HepG2 (cell line): ENCODE measurements at regions not wholly inside any gene's neighbourhood (a gene's known extent, or its start where the extent isn't known, plus 50 kb on each side); places are given as distances from the start of the nearest gene placed in this dataset.

Source experiments
- ATAC-seq: fragments of 200-7000 bp; cut with Tn5 transposase; 3 replicates; pipeline ENCODE4 v1.9.1; 2020; ENCODE audit warnings: mild to moderate bottlenecking, moderate library complexity
- BruUV-seq: library from RNA; stranded (reverse); fragments of 400-500 nt; replicated peaks from 2 replicates; lab custom pipeline; 2021; lab: Mats Ljungman, UMichigan
- CTCF ChIA-PET: fragments of 300-600 bp; formaldehyde crosslinking; extraction: SDS; loops from one replicate; lab custom pipeline; 2021; ENCODE audit warnings: low total read pairs, inconsistent platforms, low intra/inter-chr PET ratio; lab: Yijun Ruan, JAX
- POLR2A ChIA-PET: fragments of 350-600 bp; sonication (Branson Sonifier 250); formaldehyde crosslinking; loops from one replicate; lab custom pipeline; 2020; ENCODE audit warnings: antibody characterized with exemption, inconsistent platforms; lab: Yijun Ruan, JAX
- DNase-seq: peaks from one replicate; pipeline ENCODE4 v3.0.0-alpha.2; 2015; ENCODE audit warnings: low spot score
- FAIRE-seq: peaks from 3 replicates; lab custom pipeline; 2011; peaks lifted over from hg19 to GRCh38; lab: Jason Lieb, UNC
- H2AFZ ChIP-seq: one replicate; pipeline ENCODE4 v1.6.1; 2011; ENCODE audit warnings: low read length, inconsistent platforms
- H3K27ac ChIP-seq: fragments of 300-600 bp; 3 replicates; pipeline ENCODE4 v1.8.0; 2011; ENCODE audit warnings: mixed run types, mild to moderate bottlenecking, mixed read lengths, low read length, inconsistent platforms; ENCODE audit not compliant: insufficient read depth; ENCODE audit errors: extremely low read length
- H3K27me3 ChIP-seq, 2 experiments: fragments of 200-600 bp in 1 of 2; 2 replicates in 1 of 2; 3 replicates in 1 of 2; pipeline versions ENCODE4 v1.6.0 to v1.8.0; 2011; ENCODE audit warnings: low read length in 2 of 2, mild to moderate bottlenecking in 2 of 2, moderate library complexity in 2 of 2, inconsistent platforms in 1 of 2; ENCODE audit not compliant: insufficient read depth in 2 of 2, control insufficient read depth in 1 of 2
- H3K36me3 ChIP-seq, 2 experiments: fragments of 200-600 bp in 1 of 2; replicated peaks in 1 of 2; 2 replicates in 1 of 2; 3 replicates in 1 of 2; pipeline versions ENCODE4 v1.5.1 to v1.8.0; 2011; ENCODE audit warnings: low read length in 2 of 2, inconsistent platforms in 1 of 2; ENCODE audit not compliant: insufficient read depth in 2 of 2, control insufficient read depth in 1 of 2
- H3K4me1 ChIP-seq: 2 replicates; pipeline ENCODE4 v1.5.1; 2012; ENCODE audit warnings: low read length, inconsistent platforms; ENCODE audit not compliant: insufficient read depth
- H3K4me2 ChIP-seq: 2 replicates; pipeline ENCODE4 v1.6.0; 2011; ENCODE audit warnings: low read depth, low read length, inconsistent platforms
- H3K4me3 ChIP-seq, 3 experiments: fragments of 200-600 bp in 1 of 3; sonication (generic), shearing (Covaris generic) in 1 of 3; replicated peaks in 1 of 3; 2 replicates each; pipeline ENCODE4 v1.5.1; 2011 to 2016; ENCODE audit warnings: low read length in 3 of 3, inconsistent platforms in 2 of 3, low read depth in 2 of 3, mild to moderate bottlenecking in 2 of 3, control low read depth in 1 of 3, mixed read lengths in 1 of 3; ENCODE audit not compliant: insufficient read depth in 1 of 3
- H3K79me2 ChIP-seq: one replicate; pipeline ENCODE4 v1.6.1; 2011; ENCODE audit warnings: low read length, inconsistent platforms; ENCODE audit not compliant: insufficient read depth
- H3K9ac ChIP-seq: 2 replicates; pipeline ENCODE4 v1.6.0; 2011; ENCODE audit warnings: mild to moderate bottlenecking, low read depth, low read length, inconsistent platforms; ENCODE audit not compliant: insufficient read depth
- H3K9me3 ChIP-seq: 2 replicates; pipeline ENCODE4 v1.5.1; 2012; ENCODE audit warnings: mild to moderate bottlenecking, low read length
- H4K20me1 ChIP-seq: 2 replicates; pipeline ENCODE4 v1.6.0; 2011; ENCODE audit warnings: inconsistent platforms, mild to moderate bottlenecking, low read length, moderate library complexity; ENCODE audit not compliant: insufficient read depth
- ADNP ChIP-seq: sonication (generic); formaldehyde crosslinking; IDR thresholded peaks from 2 replicates; pipeline ENCODE4 v1.4.0; 2020; ENCODE audit warnings: missing genetic modification reagents
- ASH2L ChIP-seq: fragments of 300-600, 200-600 bp; sonication (generic); IDR thresholded peaks from 2 replicates; pipeline ENCODE4 v1.7.0; 2017; ENCODE audit warnings: low read depth, mild to moderate bottlenecking, moderate library complexity, mixed read lengths, low read length; ENCODE audit not compliant: insufficient read length
- ELF3 ChIP-seq: IDR thresholded peaks from 2 replicates; pipeline ENCODE4 v1.6.1; 2016; ENCODE audit warnings: missing genetic modification reagents, missing compliant biosample characterization
- HOXA7 ChIP-seq: sonication (generic); formaldehyde crosslinking; IDR thresholded peaks from 2 replicates; pipeline ENCODE4 v1.8.1; 2022; ENCODE audit warnings: mild to moderate bottlenecking, missing genetic modification reagents, moderate library complexity
- KDM5B ChIP-seq: sonication (generic); formaldehyde crosslinking; IDR thresholded peaks from 2 replicates; pipeline ENCODE4 v1.4.0; 2020; ENCODE audit warnings: missing genetic modification reagents, mild to moderate bottlenecking, borderline replicate concordance
- MEIS1 ChIP-seq: sonication (generic); formaldehyde crosslinking; IDR thresholded peaks from 2 replicates; pipeline ENCODE4 v1.9.0; 2021; ENCODE audit warnings: mild to moderate bottlenecking, missing genetic modification reagents, moderate library complexity, borderline replicate concordance
- REPIN1 ChIP-seq: sonication (generic); formaldehyde crosslinking; IDR thresholded peaks from 2 replicates; pipeline ENCODE4 v1.8.0; 2022; ENCODE audit warnings: missing genetic modification reagents, low read depth, mild to moderate bottlenecking, borderline replicate concordance
- SIX4 ChIP-seq: sonication (generic); formaldehyde crosslinking; IDR thresholded peaks from 2 replicates; pipeline ENCODE4 v1.4.0; 2020; ENCODE audit warnings: missing genetic modification reagents
- ZNF329 ChIP-seq: sonication (generic); formaldehyde crosslinking; IDR thresholded peaks from 2 replicates; pipeline ENCODE4 v1.9.0; 2021; ENCODE audit warnings: low read depth, mild to moderate bottlenecking, missing genetic modification reagents
- ZNF460 ChIP-seq: sonication (generic); formaldehyde crosslinking; IDR thresholded peaks from 2 replicates; pipeline ENCODE4 v1.5.1; 2020; ENCODE audit warnings: missing genetic modification reagents, mild to moderate bottlenecking, borderline replicate concordance
- ZNF496 ChIP-seq: sonication (generic); formaldehyde crosslinking; IDR thresholded peaks from 2 replicates; pipeline ENCODE4 v1.8.1; 2023; ENCODE audit warnings: mild to moderate bottlenecking, moderate library complexity, missing genetic modification reagents; ENCODE audit not compliant: insufficient replicate concordance
- ZNF546 ChIP-seq: sonication (generic); formaldehyde crosslinking; conservative IDR thresholded peaks from 2 replicates; pipeline ENCODE4 v1.8.1; 2023; ENCODE audit warnings: mild to moderate bottlenecking, missing genetic modification reagents
- ZNF552 ChIP-seq: sonication (generic); formaldehyde crosslinking; IDR thresholded peaks from 2 replicates; pipeline ENCODE4 v1.9.0; 2022; ENCODE audit warnings: missing genetic modification reagents, mild to moderate bottlenecking, borderline replicate concordance
- ZNF616 ChIP-seq: sonication (generic); formaldehyde crosslinking; IDR thresholded peaks from 2 replicates; pipeline ENCODE4 v1.5.0; 2020; ENCODE audit warnings: low read depth, mild to moderate bottlenecking, missing genetic modification reagents
- ZNF652 ChIP-seq: IDR thresholded peaks from 2 replicates; pipeline ENCODE4 v1.6.1; 2016; ENCODE audit warnings: low read depth, borderline replicate concordance
- WGBS: methylation state at CpG from one replicate; pipeline ENCODE4 v1.1.6; 2017; ENCODE audit warnings: low lambda C conversion rate; 5-methylcytosine and 5-hydroxymethylcytosine counted together
- in situ Hi-C: cut with HindIII; loops from 2 replicates; pipeline ENCODE4 v1.10.0; 2017; ENCODE audit warnings: low pct_unique_long_range_greater_than_20kb; ENCODE audit not compliant: extremely low pct_ligation_motif_present
- intact Hi-C: fragments of 100-400 bp; cut with micrococcal nuclease; formaldehyde crosslinking; loops from one replicate; pipeline ENCODE4 v1.10.0; 2022; ENCODE audit not compliant: unreplicated experiment
- TF ChIP-seq, protein P1 (sequence below), 2 experiments: IDR thresholded peaks; 2 replicates each; pipeline ENCODE4 v1.6.1; 2011 to 2012; ENCODE audit warnings: low read length in 2 of 2, borderline replicate concordance in 1 of 2, low read depth in 1 of 2, mild to moderate bottlenecking in 1 of 2, moderate library complexity in 1 of 2
- TF ChIP-seq, protein P2 (sequence below): sonication (generic); formaldehyde crosslinking; IDR thresholded peaks from 2 replicates; pipeline ENCODE4 v1.4.0; 2020; ENCODE audit warnings: missing genetic modification reagents, mild to moderate bottlenecking, borderline replicate concordance
- TF ChIP-seq, protein P3 (sequence below): sonication (generic); formaldehyde crosslinking; IDR thresholded peaks from 2 replicates; pipeline ENCODE4 v1.4.0; 2020; ENCODE audit warnings: missing genetic modification reagents, borderline replicate concordance

DNA sequence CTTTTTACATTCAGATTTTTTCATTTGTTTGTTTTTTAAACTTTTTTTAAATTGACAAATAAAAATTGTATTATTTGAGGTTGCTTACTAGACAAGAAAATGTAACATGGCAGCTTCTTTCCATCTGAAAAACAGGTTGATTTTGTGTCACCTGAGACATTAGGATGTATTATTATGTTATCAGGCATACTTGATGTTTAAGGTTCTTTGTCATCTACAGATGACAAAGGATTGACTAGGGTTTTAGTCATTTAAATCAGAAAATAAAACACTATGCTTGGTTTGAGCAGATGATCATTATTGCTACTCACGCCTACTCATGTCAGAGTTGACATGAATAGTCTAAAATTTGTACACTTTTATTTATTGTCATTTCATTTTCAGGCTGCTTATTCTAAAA, 1494.5 kb downstream of the SLITRK5 start (continued):
- TF ChIP-seq ASH2L (no peak), ELF3 (no peak), HOXA7 (CRISPR knock-in tag) (no peak), ZNF496 (CRISPR knock-in tag) (no peak), ZNF329 (CRISPR knock-in tag) (no peak), ZNF552 (CRISPR knock-in tag) (no peak)
- TF ChIP-seq, protein P1, sequence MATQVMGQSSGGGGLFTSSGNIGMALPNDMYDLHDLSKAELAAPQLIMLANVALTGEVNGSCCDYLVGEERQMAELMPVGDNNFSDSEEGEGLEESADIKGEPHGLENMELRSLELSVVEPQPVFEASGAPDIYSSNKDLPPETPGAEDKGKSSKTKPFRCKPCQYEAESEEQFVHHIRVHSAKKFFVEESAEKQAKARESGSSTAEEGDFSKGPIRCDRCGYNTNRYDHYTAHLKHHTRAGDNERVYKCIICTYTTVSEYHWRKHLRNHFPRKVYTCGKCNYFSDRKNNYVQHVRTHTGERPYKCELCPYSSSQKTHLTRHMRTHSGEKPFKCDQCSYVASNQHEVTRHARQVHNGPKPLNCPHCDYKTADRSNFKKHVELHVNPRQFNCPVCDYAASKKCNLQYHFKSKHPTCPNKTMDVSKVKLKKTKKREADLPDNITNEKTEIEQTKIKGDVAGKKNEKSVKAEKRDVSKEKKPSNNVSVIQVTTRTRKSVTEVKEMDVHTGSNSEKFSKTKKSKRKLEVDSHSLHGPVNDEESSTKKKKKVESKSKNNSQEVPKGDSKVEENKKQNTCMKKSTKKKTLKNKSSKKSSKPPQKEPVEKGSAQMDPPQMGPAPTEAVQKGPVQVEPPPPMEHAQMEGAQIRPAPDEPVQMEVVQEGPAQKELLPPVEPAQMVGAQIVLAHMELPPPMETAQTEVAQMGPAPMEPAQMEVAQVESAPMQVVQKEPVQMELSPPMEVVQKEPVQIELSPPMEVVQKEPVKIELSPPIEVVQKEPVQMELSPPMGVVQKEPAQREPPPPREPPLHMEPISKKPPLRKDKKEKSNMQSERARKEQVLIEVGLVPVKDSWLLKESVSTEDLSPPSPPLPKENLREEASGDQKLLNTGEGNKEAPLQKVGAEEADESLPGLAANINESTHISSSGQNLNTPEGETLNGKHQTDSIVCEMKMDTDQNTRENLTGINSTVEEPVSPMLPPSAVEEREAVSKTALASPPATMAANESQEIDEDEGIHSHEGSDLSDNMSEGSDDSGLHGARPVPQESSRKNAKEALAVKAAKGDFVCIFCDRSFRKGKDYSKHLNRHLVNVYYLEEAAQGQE (IDR thresholded peaks at IDR 0.05; ENCODE audit: borderline replicate concordance in 1 of 2, low read depth in 1 of 2, low read length in 2 of 2), result no peak

DNA sequence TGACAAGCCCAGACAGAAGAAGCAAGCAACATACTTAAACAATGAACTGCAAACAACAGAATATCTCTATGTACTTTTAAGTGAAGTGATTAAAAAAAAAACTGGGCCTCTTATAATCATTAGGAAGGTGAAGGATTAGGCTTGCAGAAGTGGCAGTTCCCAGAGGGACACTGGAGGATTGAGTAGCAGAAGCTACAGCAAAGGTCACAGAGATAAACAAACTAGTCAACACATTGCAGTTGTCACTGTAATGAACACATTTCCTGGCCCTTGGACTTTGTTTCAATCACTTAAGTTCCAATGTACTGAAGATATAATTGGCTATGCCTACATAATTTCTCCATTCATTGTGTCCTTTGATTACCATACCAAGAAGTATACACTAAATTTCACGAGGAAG, 1498.8 kb downstream of the SLITRK5 start:
- no peak overlapping the region for H3K4me3 ChIP-seq
- no peak overlapping the region for H3K4me2 ChIP-seq
- no peak overlapping the region for H3K27ac ChIP-seq
- intact Hi-C loops (no loop called here), in situ Hi-C loops (no loop called here)
- DNase-seq (no peak), FAIRE-seq (no peak), ATAC-seq (no peak)
- CTCF ChIA-PET, result no interaction called here
- no peaks in the 10 kb centered on the region for H3K36me3 ChIP-seq
- BruUV-seq, result no TSS peak
- no peak overlapping the region for H3K9ac ChIP-seq
- no peak overlapping the region for H2AFZ ChIP-seq
- H4K20me1 ChIP-seq, result no peaks in the 10 kb centered on the region
- 0% methylated on average over 1 of the region's 1 CpG for WGBS
- POLR2A ChIA-PET, result no interaction called here
- no peaks in the 10 kb centered on the region for H3K4me1 ChIP-seq
- no peaks in the 10 kb centered on the region for H3K79me2 ChIP-seq
- no peaks in the 10 kb centered on the region; the same call in 1 of the 2 replicates for H3K9me3 ChIP-seq
- no peaks in the 10 kb centered on the region for H3K27me3 ChIP-seq
- TF ChIP-seq, protein P2, sequence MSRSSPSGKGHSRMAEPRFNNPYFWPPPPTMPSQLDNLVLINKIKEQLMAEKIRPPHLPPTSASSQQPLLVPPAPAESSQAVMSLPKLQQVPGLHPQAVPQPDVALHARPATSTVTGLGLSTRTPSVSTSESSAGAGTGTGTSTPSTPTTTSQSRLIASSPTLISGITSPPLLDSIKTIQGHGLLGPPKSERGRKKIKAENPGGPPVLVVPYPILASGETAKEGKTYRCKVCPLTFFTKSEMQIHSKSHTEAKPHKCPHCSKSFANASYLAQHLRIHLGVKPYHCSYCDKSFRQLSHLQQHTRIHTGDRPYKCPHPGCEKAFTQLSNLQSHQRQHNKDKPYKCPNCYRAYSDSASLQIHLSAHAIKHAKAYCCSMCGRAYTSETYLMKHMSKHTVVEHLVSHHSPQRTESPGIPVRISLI (CRISPR knock-in tag), result no peak
- TF ChIP-seq, protein P3, sequence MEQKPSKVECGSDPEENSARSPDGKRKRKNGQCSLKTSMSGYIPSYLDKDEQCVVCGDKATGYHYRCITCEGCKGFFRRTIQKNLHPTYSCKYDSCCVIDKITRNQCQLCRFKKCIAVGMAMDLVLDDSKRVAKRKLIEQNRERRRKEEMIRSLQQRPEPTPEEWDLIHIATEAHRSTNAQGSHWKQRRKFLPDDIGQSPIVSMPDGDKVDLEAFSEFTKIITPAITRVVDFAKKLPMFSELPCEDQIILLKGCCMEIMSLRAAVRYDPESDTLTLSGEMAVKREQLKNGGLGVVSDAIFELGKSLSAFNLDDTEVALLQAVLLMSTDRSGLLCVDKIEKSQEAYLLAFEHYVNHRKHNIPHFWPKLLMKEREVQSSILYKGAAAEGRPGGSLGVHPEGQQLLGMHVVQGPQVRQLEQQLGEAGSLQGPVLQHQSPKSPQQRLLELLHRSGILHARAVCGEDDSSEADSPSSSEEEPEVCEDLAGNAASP (CRISPR knock-in tag), result no peak
- TF ChIP-seq ADNP (CRISPR knock-in tag) (no peak), MEIS1 (CRISPR knock-in tag) (no peak), SIX4 (CRISPR knock-in tag) (no peak), ZNF652 (CRISPR knock-in tag) (no peak), REPIN1 (CRISPR knock-in tag) (no peak), ZNF616 (CRISPR knock-in tag) (no peak), KDM5B (no peak), ZNF546 (CRISPR knock-in tag) (no peak), ZNF460 (CRISPR knock-in tag) (no peak)
